Common myeloid progenitor, CD34-positive (primary cell): ENCODE measurements at regions not wholly inside any gene's neighbourhood (a gene's known extent, or its start where the extent isn't known, plus 50 kb on each side); places are given as distances from the start of the nearest gene placed in this dataset.

ENCODE experiments used
- CTCF ChIA-PET: fragments of 350-600 bp; sonication (Branson Sonifier 250); formaldehyde crosslinking; loops from one replicate; lab custom pipeline; 2021; ENCODE audit warnings: antibody characterized with exemption; lab: Charles Lee
- POLR2A ChIA-PET: fragments of 350-600 bp; sonication (Branson Sonifier 250); formaldehyde crosslinking; loops from one replicate; lab custom pipeline; 2021; ENCODE audit warnings: antibody characterized with exemption; lab: Charles Lee
- DNase-seq, 3 donors: peaks; one replicate each; pipeline versions ENCODE4 v3.0.0 to v3.0.0-alpha.2; 2013
- H3K27ac ChIP-seq, 2 experiments: 1 replicate in 1 of 2; 2 replicates in 1 of 2; pipeline ENCODE4 v1.7.0; 2013; ENCODE audit warnings: inconsistent platforms in 2 of 2, low read length in 2 of 2, mild to moderate bottlenecking in 2 of 2, low read depth in 1 of 2, moderate library complexity in 1 of 2; ENCODE audit not compliant: severe bottlenecking in 2 of 2, insufficient read depth in 1 of 2, poor library complexity in 1 of 2
- H3K27me3 ChIP-seq, 5 experiments: replicated peaks in 2 of 5; 1 replicate in 3 of 5; 2 replicates in 2 of 5; pipeline versions ENCODE4 v1.6.1 to v1.7.0; 2013; ENCODE audit warnings: low read length in 4 of 5, mild to moderate bottlenecking in 2 of 5, moderate library complexity in 2 of 5, inconsistent platforms in 1 of 5; ENCODE audit not compliant: insufficient read depth in 5 of 5, control insufficient read depth in 4 of 5
- H3K36me3 ChIP-seq, 4 experiments: 1 replicate in 2 of 4; 2 replicates in 2 of 4; pipeline versions ENCODE4 v1.6.1 to v1.7.0; 2013; ENCODE audit warnings: low read length in 3 of 4, control low read depth in 1 of 4, mild to moderate bottlenecking in 1 of 4; ENCODE audit not compliant: control insufficient read depth in 4 of 4, insufficient read depth in 4 of 4
- H3K4me1 ChIP-seq, 4 experiments: 1 replicate in 3 of 4; 2 replicates in 1 of 4; pipeline versions ENCODE4 v1.6.1 to v1.7.1; 2013; ENCODE audit warnings: low read length in 3 of 4, mild to moderate bottlenecking in 3 of 4, control low read depth in 1 of 4, inconsistent platforms in 1 of 4, moderate library complexity in 1 of 4; ENCODE audit not compliant: control insufficient read depth in 4 of 4, insufficient read depth in 4 of 4; ENCODE audit errors: control extremely low read depth in 1 of 4
- H3K4me3 ChIP-seq, 7 experiments: 1 replicate in 4 of 7; 2 replicates in 3 of 7; pipeline versions ENCODE4 v1.5.1 to v1.7.0; 2013; ENCODE audit warnings: mild to moderate bottlenecking in 7 of 7, low read length in 6 of 7, moderate library complexity in 6 of 7, inconsistent platforms in 2 of 7, low read depth in 2 of 7, control low read depth in 1 of 7; ENCODE audit not compliant: insufficient read depth in 4 of 7, control insufficient read depth in 1 of 7; ENCODE audit errors: extremely low read depth in 1 of 7
- H3K9me3 ChIP-seq, 5 experiments: 1 replicate in 4 of 5; 2 replicates in 1 of 5; pipeline versions ENCODE4 v1.6.1 to v1.7.1; 2013; ENCODE audit warnings: low read length in 4 of 5, mild to moderate bottlenecking in 2 of 5, inconsistent platforms in 1 of 5, low read depth in 1 of 5, moderate library complexity in 1 of 5; ENCODE audit not compliant: control insufficient read depth in 4 of 5, insufficient read depth in 2 of 5; ENCODE audit errors: control extremely low read depth in 1 of 5
- WGBS: methylation state at CpG from one replicate; pipeline ENCODE4 v1.1.5; 2013; ENCODE audit not compliant: insufficient coverage; 5-methylcytosine and 5-hydroxymethylcytosine counted together

GRCh38 chr2:215744514-215744913 is 268.8 kb downstream of the MREG start:
- no peak for DNase-seq
- POLR2A ChIA-PET = no interaction called here
- Histone ChIP-seq H3K27ac (no peak overlapping the region), H3K27me3 (no peaks in the 10 kb centered on the region), H3K9me3 (peaks cover 0 to 2% (median 0%) of the 10 kb centered on the region in 5 experiments), H3K4me3 (no peak overlapping the region), H3K36me3 (no peaks in the 10 kb centered on the region), H3K4me1 (peaks cover 0 to 7% (median 1%) of the 10 kb centered on the region in 4 experiments)
- CTCF ChIA-PET = interaction anchor here (1.3 to 2.1 kb wide), 2 partner anchors 15 to 16 kb away, joined by 3 to 4 read pairs; no protein-coding TSS in a partner anchor
- 100% methylated on average over 4 of the region's 4 CpGs for WGBS

GRCh38 chr2:215743066-215743465 is 270.3 kb downstream of the MREG start:
- Histone ChIP-seq H3K27ac (no peak overlapping the region), H3K9me3 (peaks cover 0 to 5% (median 3%) of the 10 kb centered on the region in 5 experiments), H3K4me1 (peaks cover 0 to 7% (median 1%) of the 10 kb centered on the region in 4 experiments), H3K27me3 (no peaks in the 10 kb centered on the region), H3K36me3 (no peaks in the 10 kb centered on the region), H3K4me3 (no peak overlapping the region)
- ChIA-PET CTCF (no interaction called here), POLR2A (no interaction called here)
- DNase-seq = no peak

GRCh38 chr2:215742021-215742420 is 271.3 kb downstream of the MREG start:
- H3K4me1 ChIP-seq = peaks cover 0 to 7% (median 1%) of the 10 kb centered on the region in 4 experiments
- ChIA-PET POLR2A (no interaction called here), CTCF (no interaction called here)
- no peak overlapping the region for H3K4me3 ChIP-seq
- H3K36me3 ChIP-seq = no peaks in the 10 kb centered on the region
- no peak for DNase-seq
- no CpG with 5 or more reads among the region's 2 CpGs for WGBS
- H3K27me3 ChIP-seq = no peaks in the 10 kb centered on the region
- H3K27ac ChIP-seq = no peak overlapping the region
- H3K9me3 ChIP-seq = peaks cover 0 to 5% (median 3%) of the 10 kb centered on the region in 5 experiments

- CTCF ChIA-PET = no interaction called here
- WGBS = 83% methylated on average over 1 of the region's 6 CpGs
- Histone ChIP-seq H3K4me1 (peaks cover 0 to 3% (median 0%) of the 10 kb centered on the region in 4 experiments), H3K27ac (no peak overlapping the region), H3K27me3 (no peaks in the 10 kb centered on the region), H3K4me3 (no peak overlapping the region), H3K36me3 (no peaks in the 10 kb centered on the region), H3K9me3 (peaks cover 0 to 5% (median 3%) of the 10 kb centered on the region in 5 experiments)
- POLR2A ChIA-PET = no interaction called here
- DNase-seq = no peak
Observed at GRCh38 chr2:215740071-215740470, 273.3 kb downstream of the MREG start.

- no peaks in the 10 kb centered on the region for H3K36me3 ChIP-seq
- no peak overlapping the region for H3K27ac ChIP-seq
- POLR2A ChIA-PET = no interaction called here
- no peak for DNase-seq
- no peaks in the 10 kb centered on the region for H3K27me3 ChIP-seq
- no CpG with 5 or more reads among the region's 2 CpGs for WGBS
- H3K4me3 ChIP-seq = no peak overlapping the region
- peaks cover 0 to 3% (median 0%) of the 10 kb centered on the region in 4 experiments for H3K4me1 ChIP-seq
- peaks cover 0 to 5% (median 3%) of the 10 kb centered on the region in 5 experiments for H3K9me3 ChIP-seq
- CTCF ChIA-PET = no interaction called here
Observed at GRCh38 chr2:215738351-215738750, 275.0 kb downstream of the MREG start.

GRCh38 chr2:215737477-215737876 is 275.9 kb downstream of the MREG start:
- H3K27ac ChIP-seq = no peak overlapping the region
- H3K9me3 ChIP-seq = peaks cover 0 to 6% (median 3%) of the 10 kb centered on the region in 5 experiments
- H3K4me3 ChIP-seq = no peak overlapping the region
- H3K27me3 ChIP-seq = no peaks in the 10 kb centered on the region
- DNase-seq = no peak
- ChIA-PET CTCF (no interaction called here), POLR2A (no interaction called here)
- no peaks in the 10 kb centered on the region for H3K4me1 ChIP-seq
- WGBS = 82% methylated on average over 3 of the region's 3 CpGs
- H3K36me3 ChIP-seq = no peaks in the 10 kb centered on the region

- Histone ChIP-seq H3K4me3 (no peak overlapping the region), H3K27me3 (no peaks in the 10 kb centered on the region), H3K4me1 (no peaks in the 10 kb centered on the region), H3K36me3 (no peaks in the 10 kb centered on the region), H3K27ac (no peak overlapping the region), H3K9me3 (peaks cover 0 to 6% (median 3%) of the 10 kb centered on the region in 5 experiments)
- DNase-seq = peak in 1 of 3 donors; percentile 5
- WGBS = 100% methylated on average over 4 of the region's 4 CpGs
- CTCF ChIA-PET = no interaction called here
- POLR2A ChIA-PET = no interaction called here
Observed at GRCh38 chr2:215736653-215737290, 276.6 kb downstream of the MREG start.
